ENCODE measurements at regions not wholly inside any gene's neighbourhood (a gene's known extent, or its start where the extent isn't known, plus 50 kb on each side); places are given as distances from the start of the nearest gene placed in this dataset.
"Not testable (repeated sequence)": the region's sequence is repeated elsewhere in the genome, so short reads cannot be mapped to it uniquely, and the experiment has no call there.

GRCh38 chr11:80284946-80285785, 844.3 kb upstream of the TENM4 start:
- DNase-seq (ENCODE audit: low read depth), result no peak

GRCh38 chr11:80282643-80283042, 841.8 kb upstream of the TENM4 start:
- no peak for DNase-seq (ENCODE audit: low read depth)

- no peak for DNase-seq (ENCODE audit: low read depth)
Measured at GRCh38 chr11:80281194-80281593, 840.4 kb upstream of the TENM4 start.

- peak; percentile 69 for DNase-seq (ENCODE audit: low read depth)
Measured at GRCh38 chr11:80280737-80281136, 839.9 kb upstream of the TENM4 start.

- DNase-seq (ENCODE audit: low read depth), result no peak
Measured at GRCh38 chr11:80261776-80262175, 820.9 kb upstream of the TENM4 start.

GRCh38 chr11:80257319-80258015, 816.6 kb upstream of the TENM4 start:
- not testable (repeated sequence) for DNase-seq (ENCODE audit: low read depth)

GRCh38 chr11:80255021-80255420, 814.2 kb upstream of the TENM4 start:
- no peak for DNase-seq (ENCODE audit: low read depth)

- no peak for DNase-seq (ENCODE audit: low read depth)
Measured at GRCh38 chr11:80241766-80242165, 800.9 kb upstream of the TENM4 start.

GRCh38 chr11:80240245-80240644, 799.4 kb upstream of the TENM4 start:
- no peak for DNase-seq (ENCODE audit: low read depth)

- DNase-seq (ENCODE audit: low read depth), result no peak
Measured at GRCh38 chr11:80239217-80239616, 798.4 kb upstream of the TENM4 start.

- DNase-seq (ENCODE audit: low read depth), result no peak
Measured at GRCh38 chr11:80227915-80228314, 787.1 kb upstream of the TENM4 start.

- no peak for DNase-seq (ENCODE audit: low read depth)
Measured at GRCh38 chr11:80214413-80214812, 773.6 kb upstream of the TENM4 start.

- no peak for DNase-seq (ENCODE audit: low read depth)
Measured at GRCh38 chr11:80211673-80212072, 770.8 kb upstream of the TENM4 start.

GRCh38 chr11:80204021-80204420, 763.2 kb upstream of the TENM4 start:
- no peak for DNase-seq (ENCODE audit: low read depth)

- DNase-seq (ENCODE audit: low read depth), result no peak
Measured at GRCh38 chr11:80196932-80197554, 756.2 kb upstream of the TENM4 start.

- no peak for DNase-seq (ENCODE audit: low read depth)
Measured at GRCh38 chr11:80196041-80196440, 755.2 kb upstream of the TENM4 start.

GRCh38 chr11:80194625-80195024, 753.8 kb upstream of the TENM4 start:
- no peak for DNase-seq (ENCODE audit: low read depth)

- no peak for DNase-seq (ENCODE audit: low read depth)
Measured at GRCh38 chr11:80194016-80194415, 753.2 kb upstream of the TENM4 start.

GRCh38 chr11:80188076-80188627, 747.3 kb upstream of the TENM4 start:
- no peak for DNase-seq (ENCODE audit: low read depth)

GRCh38 chr11:80186692-80187091, 745.9 kb upstream of the TENM4 start:
- no peak for DNase-seq (ENCODE audit: low read depth)

- no peak for DNase-seq (ENCODE audit: low read depth)
Measured at GRCh38 chr11:80182901-80183300, 742.1 kb upstream of the TENM4 start.

GRCh38 chr11:80173371-80174136, 732.7 kb upstream of the TENM4 start:
- DNase-seq (ENCODE audit: low read depth), result no peak
